ENCODE measurements at regions not wholly inside any gene's neighbourhood (a gene's known extent, or its start where the extent isn't known, plus 50 kb on each side); places are given as distances from the start of the nearest gene placed in this dataset.

- no peak for DNase-seq (ENCODE audit: low spot score)
- Histone ChIP-seq H4K20me1 (ENCODE audit: low read depth) (no peaks in the 10 kb centered on the region), H3K79me2 (ENCODE audit: low read depth) (no peaks in the 10 kb centered on the region), H2AFZ (replicated peaks) (no peak overlapping the region), H3K4me3 (no peak overlapping the region), H3F3A (ENCODE audit: low read depth) (no peaks in the 10 kb centered on the region), H3K9ac (no peak overlapping the region), H3K9me3 (ENCODE audit: low read depth) (no peaks in the 10 kb centered on the region), H3K36me3 (no peaks in the 10 kb centered on the region), H3K27me3 (no peaks in the 10 kb centered on the region), H3K4me2 (no peak overlapping the region), H3K27ac (no peak overlapping the region), H3K4me1 (no peaks in the 10 kb centered on the region)
- TF ChIP-seq, protein P1, sequence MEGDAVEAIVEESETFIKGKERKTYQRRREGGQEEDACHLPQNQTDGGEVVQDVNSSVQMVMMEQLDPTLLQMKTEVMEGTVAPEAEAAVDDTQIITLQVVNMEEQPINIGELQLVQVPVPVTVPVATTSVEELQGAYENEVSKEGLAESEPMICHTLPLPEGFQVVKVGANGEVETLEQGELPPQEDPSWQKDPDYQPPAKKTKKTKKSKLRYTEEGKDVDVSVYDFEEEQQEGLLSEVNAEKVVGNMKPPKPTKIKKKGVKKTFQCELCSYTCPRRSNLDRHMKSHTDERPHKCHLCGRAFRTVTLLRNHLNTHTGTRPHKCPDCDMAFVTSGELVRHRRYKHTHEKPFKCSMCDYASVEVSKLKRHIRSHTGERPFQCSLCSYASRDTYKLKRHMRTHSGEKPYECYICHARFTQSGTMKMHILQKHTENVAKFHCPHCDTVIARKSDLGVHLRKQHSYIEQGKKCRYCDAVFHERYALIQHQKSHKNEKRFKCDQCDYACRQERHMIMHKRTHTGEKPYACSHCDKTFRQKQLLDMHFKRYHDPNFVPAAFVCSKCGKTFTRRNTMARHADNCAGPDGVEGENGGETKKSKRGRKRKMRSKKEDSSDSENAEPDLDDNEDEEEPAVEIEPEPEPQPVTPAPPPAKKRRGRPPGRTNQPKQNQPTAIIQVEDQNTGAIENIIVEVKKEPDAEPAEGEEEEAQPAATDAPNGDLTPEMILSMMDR (IDR thresholded peaks at IDR 0.05): no peak
- TF ChIP-seq EZH2phosphoT487 (IDR thresholded peaks at IDR 0.05) (no peak), EZH2 (IDR thresholded peaks at IDR 0.05) (no peak)
- Mint-ChIP-seq H3K9me3 (peaks cover 22% of the 10 kb centered on the region), H3K4me3 (no peak overlapping the region), H3K27ac (no peak overlapping the region), H3K27me3 (ENCODE audit: insufficient read depth, low read depth) (no peaks in the 10 kb centered on the region), H3K36me3 (peaks cover 2% of the 10 kb centered on the region), H3K4me1 (no peaks in the 10 kb centered on the region)
Measured at GRCh38 chr2:172658945-172659344, 76.7 kb upstream of the RAPGEF4 start.

DNA sequence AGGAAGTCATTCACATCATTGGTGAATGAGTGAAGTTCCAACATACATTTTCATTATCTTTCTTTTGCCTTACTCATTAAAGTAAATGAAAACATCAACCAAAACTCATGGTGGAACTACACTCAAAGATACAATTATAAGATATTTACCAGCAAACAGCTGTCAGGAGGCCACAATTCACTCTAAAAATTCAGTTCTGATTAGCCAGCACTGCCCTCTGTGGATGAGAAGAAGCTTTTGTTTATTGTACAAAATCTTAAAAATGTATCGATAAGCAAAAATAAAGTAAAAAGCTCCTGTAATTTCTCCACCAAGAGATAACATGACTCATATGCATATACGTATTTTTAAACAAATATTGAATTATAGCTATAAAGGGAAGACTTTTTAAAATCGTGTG lies 73.5 kb upstream of the RAPGEF4 start:
- H3K79me2 ChIP-seq (ENCODE audit: low read depth): no peaks in the 10 kb centered on the region
- H3K27me3 ChIP-seq: no peaks in the 10 kb centered on the region
- Mint-ChIP-seq H3K4me1 (no peaks in the 10 kb centered on the region), H3K27me3 (ENCODE audit: insufficient read depth, low read depth) (no peaks in the 10 kb centered on the region), H3K9me3 (peaks cover 25% of the 10 kb centered on the region), H3K36me3 (peaks cover 2% of the 10 kb centered on the region), H3K27ac (no peak overlapping the region), H3K4me3 (no peak overlapping the region)
- no peaks in the 10 kb centered on the region for H3F3A ChIP-seq (ENCODE audit: low read depth)
- no peak overlapping the region for H3K4me3 ChIP-seq
- no peak overlapping the region for H3K9ac ChIP-seq
- no peak for DNase-seq (ENCODE audit: low spot score)
- H3K4me1 ChIP-seq: no peaks in the 10 kb centered on the region
- no peak overlapping the region for H3K27ac ChIP-seq
- TF ChIP-seq EZH2phosphoT487 (IDR thresholded peaks at IDR 0.05): no peak
- TF ChIP-seq EZH2 (IDR thresholded peaks at IDR 0.05): no peak
- TF ChIP-seq, protein P1 (IDR thresholded peaks at IDR 0.05): no peak
- H2AFZ ChIP-seq (replicated peaks): no peak overlapping the region
- no peak overlapping the region for H3K4me2 ChIP-seq
- H3K9me3 ChIP-seq (ENCODE audit: low read depth): no peaks in the 10 kb centered on the region
- no peaks in the 10 kb centered on the region for H3K36me3 ChIP-seq
- no peaks in the 10 kb centered on the region for H4K20me1 ChIP-seq (ENCODE audit: low read depth)

- no peaks in the 10 kb centered on the region for H4K20me1 ChIP-seq (ENCODE audit: low read depth)
- no peak for DNase-seq (ENCODE audit: low spot score)
- no peak overlapping the region for H2AFZ ChIP-seq (replicated peaks)
- no peaks in the 10 kb centered on the region for H3F3A ChIP-seq (ENCODE audit: low read depth)
- no peaks in the 10 kb centered on the region for H3K4me1 Mint-ChIP-seq
- no peaks in the 10 kb centered on the region for H3K79me2 ChIP-seq (ENCODE audit: low read depth)
- H3K36me3 ChIP-seq: no peaks in the 10 kb centered on the region
- H3K27ac Mint-ChIP-seq: no peak overlapping the region
- no peak overlapping the region for H3K4me3 Mint-ChIP-seq
- peaks cover 11% of the 10 kb centered on the region for H3K9me3 Mint-ChIP-seq
- no peaks in the 10 kb centered on the region for H3K9me3 ChIP-seq (ENCODE audit: low read depth)
- H3K27me3 ChIP-seq: no peaks in the 10 kb centered on the region
- no peak overlapping the region for H3K4me3 ChIP-seq
- H3K4me1 ChIP-seq: no peaks in the 10 kb centered on the region
- no peaks in the 10 kb centered on the region for H3K27me3 Mint-ChIP-seq (ENCODE audit: insufficient read depth, low read depth)
- peaks cover 2% of the 10 kb centered on the region for H3K36me3 Mint-ChIP-seq
- no peak overlapping the region for H3K9ac ChIP-seq
- no peak overlapping the region for H3K4me2 ChIP-seq
- H3K27ac ChIP-seq: no peak overlapping the region
- TF ChIP-seq EZH2phosphoT487 (IDR thresholded peaks at IDR 0.05) (no peak), EZH2 (IDR thresholded peaks at IDR 0.05) (no peak)
- TF ChIP-seq, protein P1 (IDR thresholded peaks at IDR 0.05): no peak
Measured at GRCh38 chr2:172664766-172665165, 70.9 kb upstream of the RAPGEF4 start.
